Stimulated activated CD4-positive, alpha-beta T cell treated with anti-CD3 and anti-CD28 coated beads, Interleukin-2, amount 100 ng/mL, for 24 hours (primary cell): ENCODE measurements at regions not wholly inside any gene's neighbourhood (a gene's known extent, or its start where the extent isn't known, plus 50 kb on each side); places are given as distances from the start of the nearest gene placed in this dataset.
"Not testable (repeated sequence)": the region's sequence is repeated elsewhere in the genome, so short reads cannot be mapped to it uniquely, and the experiment has no call there.

Experiments
- DNase-seq, 2 donors: peaks; one replicate each; pipeline ENCODE4 v3.0.0-alpha.2; 2020

GRCh38 chr3:35446896-35447295 is 192.4 kb upstream of the ARPP21 start:
- no peak for DNase-seq

DNA sequence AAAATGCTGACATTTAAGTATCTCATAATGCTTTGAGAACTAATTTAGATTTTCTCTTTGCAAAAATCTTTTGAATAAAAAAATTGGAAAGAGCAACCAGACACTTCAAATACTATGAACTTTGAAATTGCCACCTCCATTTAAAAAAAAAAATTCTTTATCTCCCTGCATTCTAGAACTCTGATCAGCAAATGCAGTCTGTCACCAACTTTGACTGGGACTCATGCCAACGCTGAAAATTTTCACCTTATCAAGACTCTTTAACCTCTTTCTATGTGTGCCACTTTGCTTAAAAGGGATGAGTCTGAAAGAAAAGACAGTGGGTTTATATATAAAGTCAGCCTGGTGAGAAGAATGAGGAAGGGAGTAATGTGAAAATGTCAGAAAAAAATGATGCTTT is 191.2 kb upstream of the ARPP21 start:
- no peak for DNase-seq

DNA sequence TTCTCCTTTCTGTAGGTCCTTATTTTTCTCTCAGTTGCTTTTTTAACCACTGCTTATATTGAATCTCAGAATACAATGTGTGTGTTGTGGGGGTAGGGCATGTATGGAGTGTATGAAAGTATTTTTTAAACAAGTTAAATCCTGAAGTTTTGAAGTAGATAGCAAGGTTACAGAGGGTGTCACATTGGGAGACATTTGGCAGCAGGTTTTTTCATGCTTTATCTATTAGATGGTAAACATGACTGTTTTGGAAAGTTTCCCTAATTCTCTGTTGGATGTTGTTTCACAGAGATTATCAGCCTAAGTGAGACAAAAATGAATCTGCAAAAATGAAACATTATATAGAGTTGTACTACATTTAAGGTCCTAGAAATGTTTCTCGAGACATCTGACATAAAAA is 190.6 kb upstream of the ARPP21 start:
- DNase-seq: no peak

GRCh38 chr3:35454819-35455218 is 184.5 kb upstream of the ARPP21 start:
- not testable (repeated sequence) for DNase-seq

DNA sequence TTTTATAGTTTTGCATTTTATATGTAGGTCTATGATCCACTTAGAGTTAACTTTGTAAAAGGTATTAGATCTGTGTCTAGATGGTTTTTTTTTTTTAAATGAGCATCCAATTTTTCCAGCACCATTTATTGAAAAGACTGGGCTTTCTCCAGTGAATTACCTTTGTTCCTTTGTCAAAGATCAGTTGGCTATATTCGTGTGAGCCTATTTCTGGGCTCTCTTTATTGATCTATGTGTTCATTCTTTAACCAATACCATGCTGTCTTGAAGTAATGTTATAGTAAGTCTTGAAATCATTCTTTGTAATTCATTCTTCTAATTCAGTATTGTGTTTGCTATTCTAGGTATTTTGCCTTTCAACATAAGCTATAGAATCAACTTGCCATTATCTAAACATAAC is 165.4 kb upstream of the ARPP21 start:
- no peak for DNase-seq

DNA sequence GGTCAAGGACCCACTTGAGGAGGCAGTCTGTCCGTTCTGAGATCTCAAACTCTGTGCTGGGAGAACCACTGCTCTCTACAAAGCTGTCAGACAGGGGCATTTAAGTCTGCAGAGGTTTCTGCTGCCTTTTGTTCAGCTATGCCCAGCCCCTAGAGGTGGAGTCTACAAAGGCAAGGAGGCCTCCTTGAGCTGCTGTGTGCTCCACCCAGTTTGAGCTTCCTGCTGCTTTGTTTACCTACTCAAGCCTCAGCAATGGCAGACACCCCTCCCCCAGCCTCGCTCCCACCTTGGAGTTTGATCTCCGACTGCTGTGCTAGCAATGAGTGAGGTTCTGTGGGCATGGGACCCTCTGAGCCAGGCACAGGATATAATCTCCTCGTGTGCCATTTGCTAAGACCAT is 156.8 kb upstream of the ARPP21 start:
- not testable (repeated sequence) for DNase-seq

DNA sequence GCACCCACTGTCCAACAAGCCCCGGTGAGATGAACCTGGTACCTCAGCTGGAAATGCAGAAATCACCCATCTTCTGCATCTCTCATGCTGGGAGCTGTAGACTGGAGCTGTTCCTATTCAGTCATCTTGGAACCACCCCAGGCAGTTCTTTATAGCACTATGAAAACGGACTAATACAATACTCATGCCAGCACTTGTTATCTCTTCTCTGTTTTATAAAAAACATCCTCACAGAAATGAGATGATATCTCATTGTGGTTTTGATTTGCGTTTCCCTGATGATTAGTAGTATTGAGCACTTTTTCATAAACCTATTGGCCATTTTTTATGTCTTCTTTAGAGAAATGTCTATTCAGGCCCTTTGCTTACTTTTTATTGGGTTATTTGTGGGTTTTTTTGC is 156.2 kb upstream of the ARPP21 start:
- no peak for DNase-seq

DNA sequence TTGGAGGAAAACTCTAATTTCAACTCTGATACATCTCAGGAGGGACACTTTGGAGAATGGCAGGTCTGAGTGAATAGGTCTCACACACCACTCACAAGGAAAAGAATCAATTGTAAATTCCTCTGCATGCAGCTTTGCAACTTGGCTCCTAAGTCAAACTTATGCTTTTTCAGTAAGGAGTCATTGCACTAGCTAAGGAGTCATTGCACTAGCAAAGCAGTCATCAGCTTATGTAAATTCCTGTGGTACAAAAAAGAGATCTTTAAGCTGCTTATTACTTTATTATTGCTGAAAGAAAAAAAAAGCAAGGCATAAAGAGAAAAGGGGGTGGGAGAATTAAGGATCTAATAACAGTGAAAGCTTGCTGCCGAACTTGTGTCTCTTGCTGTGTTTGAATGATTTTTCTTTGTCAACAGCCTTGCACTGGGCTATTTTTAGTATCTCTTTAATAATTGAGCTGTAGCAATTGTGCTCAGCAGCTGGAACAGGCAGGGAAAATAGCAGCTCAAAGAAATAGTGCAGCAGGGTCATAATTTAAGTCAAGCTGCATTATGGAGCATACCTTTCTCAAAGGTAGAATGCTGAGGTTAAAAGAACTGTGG is 154.3 kb upstream of the ARPP21 start:
- no peak for DNase-seq

- DNase-seq: no peak
Measured at GRCh38 chr3:35486295-35486694, 153.0 kb upstream of the ARPP21 start.

DNA sequence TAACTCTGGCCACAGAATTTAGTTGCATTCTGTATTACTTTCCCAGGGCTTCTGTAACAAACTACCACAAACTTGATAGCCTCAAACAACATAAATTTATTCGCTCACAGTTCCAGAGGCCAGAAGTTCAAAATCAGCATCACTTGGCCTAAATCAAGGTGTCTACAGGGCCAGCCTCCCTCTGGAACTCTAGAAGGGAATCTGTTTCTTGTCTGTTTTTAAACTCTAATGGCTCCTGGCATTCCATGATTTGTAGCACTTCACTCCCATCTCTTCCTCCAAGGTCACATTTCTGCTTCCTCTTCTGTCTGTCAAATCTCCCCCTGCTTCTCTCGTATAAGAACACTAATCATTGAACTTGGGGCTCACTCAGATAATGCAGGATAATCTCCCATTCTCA is 151.9 kb upstream of the ARPP21 start:
- DNase-seq: no peak

GRCh38 chr3:35488526-35488925 is 150.8 kb upstream of the ARPP21 start:
- no peak for DNase-seq

- DNase-seq: no peak
Measured at GRCh38 chr3:35492841-35493240, 146.5 kb upstream of the ARPP21 start.

DNA sequence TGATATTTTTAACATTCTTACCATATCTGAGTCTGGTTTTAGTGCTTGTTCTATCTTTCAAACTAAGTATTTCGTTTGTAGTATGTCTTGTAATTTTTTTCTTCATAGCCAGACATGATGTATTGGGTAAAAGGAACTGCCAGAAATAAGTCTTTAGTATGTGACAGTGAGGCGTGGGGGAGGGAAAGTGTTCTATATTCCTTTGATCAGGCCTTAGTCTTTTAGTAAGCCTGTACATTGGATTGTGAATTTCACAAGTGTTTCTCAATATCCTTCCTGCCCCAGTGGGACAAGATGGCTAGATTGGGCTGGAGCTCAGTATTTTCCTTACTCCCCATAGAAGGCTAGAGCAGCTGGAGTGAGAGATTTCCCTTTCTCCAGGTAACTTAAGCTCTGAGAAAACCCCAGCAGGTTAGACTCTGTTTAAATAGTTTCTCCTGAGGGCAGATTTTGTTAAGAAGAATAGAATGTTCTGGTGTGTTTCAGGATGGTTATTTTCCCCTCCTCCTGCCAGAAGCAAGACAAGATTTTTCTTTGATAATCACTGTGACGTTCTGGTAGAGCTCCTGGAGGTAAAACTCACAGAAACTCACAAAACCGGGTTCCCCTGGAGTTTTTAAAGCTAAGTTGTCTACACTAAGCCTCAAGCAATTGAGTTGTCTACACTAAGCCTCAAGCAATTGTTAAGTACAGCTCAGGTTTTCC is 140.7 kb upstream of the ARPP21 start:
- no peak for DNase-seq

GRCh38 chr3:35500641-35501350 is 138.5 kb upstream of the ARPP21 start:
- no peak for DNase-seq

DNA sequence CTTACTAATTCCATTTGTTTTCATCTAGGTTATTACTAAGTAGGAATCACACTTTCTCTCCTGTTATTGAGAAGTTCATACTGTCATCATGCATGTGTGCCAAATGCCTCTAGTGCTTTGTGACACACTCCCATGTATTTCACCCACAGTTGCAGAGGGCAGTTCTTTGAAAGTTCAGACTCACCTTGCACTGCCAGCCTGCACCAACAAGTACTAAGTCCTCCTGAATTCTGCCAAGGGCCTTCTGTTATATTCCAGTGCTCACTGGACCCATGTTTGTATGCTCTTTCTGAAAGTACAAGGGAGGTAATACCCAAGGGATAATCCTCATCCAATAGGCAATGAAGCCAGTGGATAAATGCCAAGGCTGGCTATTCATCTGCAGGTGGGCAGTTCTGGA is 136.6 kb upstream of the ARPP21 start:
- no peak for DNase-seq

GRCh38 chr3:35505181-35505580 is 134.1 kb upstream of the ARPP21 start:
- no peak for DNase-seq

- no peak for DNase-seq
Measured at GRCh38 chr3:35505772-35506171, 133.6 kb upstream of the ARPP21 start.

DNA sequence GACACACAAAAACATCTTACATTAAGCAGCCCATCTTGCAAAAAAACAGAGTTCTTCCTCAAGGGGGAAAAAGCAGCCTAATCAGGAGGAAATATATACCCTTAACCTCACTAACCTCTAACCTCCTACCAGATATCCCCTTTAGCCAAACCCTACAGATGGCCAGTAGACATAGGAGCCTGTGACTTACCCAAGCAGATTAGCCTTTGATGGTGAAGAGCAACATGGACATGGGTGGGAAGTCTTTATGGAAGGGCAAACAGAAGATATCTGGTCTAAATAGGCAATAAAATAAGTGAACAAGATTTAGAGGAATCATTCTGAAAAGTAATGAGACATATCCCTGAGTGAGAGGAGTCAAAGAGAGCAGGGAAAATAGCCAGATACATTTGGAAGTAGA is 119.4 kb upstream of the ARPP21 start:
- no peak for DNase-seq

DNA sequence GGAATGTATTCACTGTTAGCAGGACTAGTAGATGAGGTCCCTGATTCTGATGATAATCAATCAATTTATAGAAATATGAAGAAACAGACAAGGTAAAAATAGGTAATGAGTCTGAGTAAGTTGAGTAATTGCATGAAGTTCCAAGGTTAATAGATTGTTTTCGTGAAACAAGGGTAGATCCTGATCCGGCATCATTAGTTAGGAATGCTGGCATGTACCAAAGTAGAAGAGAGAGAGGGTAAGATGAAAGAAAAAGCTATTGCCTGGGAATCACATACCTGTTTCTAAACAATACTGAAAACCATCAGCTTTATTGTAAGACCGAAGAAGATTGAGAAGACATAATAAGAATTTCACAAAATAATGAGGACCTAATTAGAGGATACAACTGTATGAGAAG is 118.1 kb upstream of the ARPP21 start:
- no peak for DNase-seq

DNA sequence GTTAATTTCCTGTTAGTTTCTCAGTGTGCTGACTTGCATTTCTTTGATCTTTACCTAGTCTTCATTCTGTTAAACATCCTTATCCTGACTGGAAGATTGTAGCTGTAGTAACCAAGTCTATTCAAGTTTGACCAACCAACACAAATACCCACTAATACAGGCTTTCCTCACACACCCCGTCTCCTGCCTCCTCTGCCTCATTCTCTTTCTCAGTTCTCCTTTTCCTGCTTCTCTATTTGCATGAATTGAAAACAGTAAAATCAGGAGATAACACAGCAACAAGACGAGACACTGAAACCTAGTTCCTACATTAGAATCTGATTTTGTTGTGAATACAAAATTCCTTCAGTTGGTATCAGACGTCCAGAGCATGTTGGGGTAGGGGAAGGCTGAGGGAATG is 116.9 kb upstream of the ARPP21 start:
- DNase-seq: no peak

DNA sequence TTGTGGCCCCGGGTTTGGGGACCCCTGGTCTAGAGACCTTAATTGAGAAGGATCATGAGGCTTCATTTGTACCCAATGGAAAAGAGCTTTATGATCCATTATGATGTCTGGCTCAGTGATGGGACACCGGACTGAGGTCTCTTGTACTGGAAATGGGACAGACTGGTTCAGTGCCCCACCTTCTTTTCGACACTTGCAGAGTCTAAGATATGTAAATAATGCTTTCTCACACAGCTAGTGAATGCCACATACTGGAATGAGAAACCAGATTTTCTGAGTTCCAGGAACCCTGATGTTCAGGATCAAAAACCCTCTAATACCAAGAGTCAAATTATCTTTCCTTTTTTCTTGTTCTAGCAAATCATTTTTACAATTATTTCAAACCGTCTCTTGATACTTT is 116.3 kb upstream of the ARPP21 start:
- no peak for DNase-seq

DNA sequence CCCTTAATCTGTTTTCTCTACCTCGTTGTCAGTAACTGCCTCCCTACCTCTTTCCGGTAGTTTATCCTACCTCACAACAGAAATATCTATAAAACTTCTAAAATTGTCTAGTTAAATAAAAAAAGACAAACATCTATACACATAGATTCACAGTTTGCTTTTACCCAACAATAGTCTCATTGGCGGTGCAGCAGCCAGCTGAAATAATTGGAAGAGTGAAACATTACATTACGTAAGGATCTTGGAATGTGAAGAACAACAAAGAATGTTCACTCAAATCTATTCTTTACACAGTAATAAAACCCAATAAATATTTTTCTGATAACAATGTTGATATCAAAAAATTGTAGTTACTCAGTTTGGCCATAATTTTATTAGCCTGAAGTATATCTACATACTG is 115.5 kb upstream of the ARPP21 start:
- DNase-seq: no peak

DNA sequence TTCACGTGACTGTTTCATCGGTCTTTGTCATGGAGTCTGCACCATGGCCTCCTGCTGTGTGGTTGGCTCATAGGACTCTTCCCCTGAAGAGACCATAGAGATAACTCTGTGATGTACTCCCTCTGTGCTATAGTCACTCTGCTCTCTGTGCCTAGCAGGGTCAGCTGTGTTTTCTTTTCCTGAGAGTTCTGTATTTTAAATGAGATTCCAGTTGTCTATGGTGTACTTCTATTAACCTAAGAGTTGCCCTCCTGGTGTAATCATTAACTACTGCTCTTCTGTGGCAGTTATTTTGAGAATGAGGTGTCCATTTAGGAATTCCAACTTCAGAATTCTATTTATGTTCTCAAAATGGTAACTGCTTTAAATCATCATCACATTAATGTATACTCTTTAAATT is 114.5 kb upstream of the ARPP21 start:
- no peak for DNase-seq

DNA sequence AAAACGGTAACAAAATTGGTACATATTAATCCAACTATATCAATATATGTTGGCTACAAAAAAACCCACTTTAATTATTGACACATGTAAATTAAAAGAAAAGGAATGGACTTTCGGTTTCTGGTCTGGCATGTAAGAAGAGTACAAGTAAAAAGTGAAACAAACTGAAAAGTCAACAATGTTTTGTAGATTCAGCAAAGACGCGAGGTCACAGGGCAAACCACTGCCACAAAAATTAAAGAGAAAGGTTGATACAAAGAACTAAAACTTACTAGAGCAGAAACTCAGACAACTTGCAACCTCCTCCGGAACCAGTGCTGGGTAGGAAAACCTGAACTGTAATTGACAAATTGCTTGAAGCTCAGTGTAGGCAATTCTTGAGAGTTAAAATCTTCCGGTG is 110.6 kb upstream of the ARPP21 start:
- no peak for DNase-seq

DNA sequence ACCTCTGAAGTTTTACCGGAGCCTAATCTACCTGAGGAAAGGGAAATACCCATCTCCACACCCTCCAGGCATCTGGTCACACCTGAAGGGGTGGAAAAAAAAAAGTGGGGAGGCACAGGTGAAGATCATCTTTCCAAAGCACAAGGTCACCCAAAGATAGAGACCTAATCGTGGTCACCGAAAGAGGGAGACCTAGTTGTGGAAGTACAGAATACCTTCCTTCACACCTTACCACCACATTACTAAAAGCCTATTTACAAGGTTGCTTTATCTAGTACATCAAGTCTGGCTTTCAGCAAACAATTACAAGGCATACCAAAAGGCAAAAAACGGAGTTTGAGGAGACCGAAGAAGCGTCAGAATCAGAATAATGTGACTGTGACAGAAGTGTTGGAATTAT is 110.0 kb upstream of the ARPP21 start:
- no peak for DNase-seq
